ENCODE measurements at regions not wholly inside any gene's neighbourhood (a gene's known extent, or its start where the extent isn't known, plus 50 kb on each side); places are given as distances from the start of the nearest gene placed in this dataset.

DNA sequence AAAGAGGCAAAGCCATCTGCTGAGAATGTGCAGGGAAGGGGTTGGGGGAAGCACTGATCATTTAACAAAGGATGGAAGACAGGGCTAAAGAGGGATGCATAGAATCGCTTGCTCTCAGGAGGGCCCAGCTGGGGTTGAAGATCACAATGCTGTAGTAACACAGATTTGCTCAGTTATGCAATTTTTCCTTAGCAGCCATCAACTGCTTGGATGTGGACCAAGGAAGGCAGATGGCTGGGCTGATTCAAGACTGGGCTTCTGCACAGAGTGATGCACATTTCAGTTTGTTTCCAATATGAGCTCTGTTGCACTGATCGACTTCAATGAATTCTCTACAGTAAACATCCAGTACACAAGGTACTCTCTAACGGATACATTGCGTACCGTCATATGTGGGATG, 127.8 kb upstream of the TBL1X start:
- TF ChIP-seq EZH2 (IDR thresholded peaks at IDR 0.05; ENCODE audit: insufficient read depth, poor library complexity, severe bottlenecking), result no peak
- no peak for TF ChIP-seq EZH2phosphoT487 (IDR thresholded peaks at IDR 0.05; ENCODE audit: insufficient read depth, low read depth)

Measured in GM23248 (cell line).